NCI-H2081 treated with DMSO at 0.1 percent for 48 hours (cell line): ENCODE measurements at regions not wholly inside any gene's neighbourhood (a gene's known extent, or its start where the extent isn't known, plus 50 kb on each side); places are given as distances from the start of the nearest gene placed in this dataset.

Experiments used
- DNase-seq: peaks from one replicate; lab custom pipeline; 2025; lab: John Stamatoyannopoulos, UW

DNA sequence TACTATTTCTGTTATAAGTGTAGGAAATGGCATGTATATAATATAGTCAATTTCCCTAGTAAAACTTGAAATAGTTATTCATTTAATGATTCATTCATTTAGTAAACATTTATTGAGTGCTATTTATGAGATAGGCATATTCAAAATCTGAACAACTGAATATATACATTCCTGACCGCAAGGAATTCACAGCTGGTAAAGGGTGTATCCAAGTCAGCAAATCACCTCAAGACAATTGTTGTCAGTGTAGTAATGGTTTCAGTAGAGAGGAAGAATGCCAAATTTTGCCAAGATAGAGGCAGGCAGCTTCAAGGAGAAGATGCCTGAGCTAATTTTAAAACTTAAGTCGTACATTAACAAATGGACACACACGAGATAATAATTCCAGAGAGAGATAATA is 89.8 kb upstream of the CHST9 start:
- no peak for DNase-seq

DNA sequence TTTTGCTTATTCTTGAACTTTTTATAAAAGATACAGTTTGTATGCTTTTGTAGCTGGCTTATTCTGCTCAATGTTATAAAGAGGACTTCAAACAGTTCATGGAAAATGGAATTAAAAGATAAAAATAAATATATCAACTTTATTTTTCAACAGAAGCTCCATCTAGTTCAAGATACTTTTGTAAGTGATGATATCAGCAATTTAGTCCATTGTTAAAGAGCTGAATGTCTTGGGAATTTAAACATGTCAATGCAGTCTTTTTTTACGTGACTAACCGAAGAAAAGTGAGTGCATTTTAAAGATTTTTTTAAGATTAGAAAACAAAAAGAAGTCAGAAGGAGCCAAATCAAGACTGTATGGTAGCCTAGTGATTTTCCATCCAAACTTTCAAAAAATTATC is 85.4 kb upstream of the CHST9 start:
- no peak for DNase-seq

DNA sequence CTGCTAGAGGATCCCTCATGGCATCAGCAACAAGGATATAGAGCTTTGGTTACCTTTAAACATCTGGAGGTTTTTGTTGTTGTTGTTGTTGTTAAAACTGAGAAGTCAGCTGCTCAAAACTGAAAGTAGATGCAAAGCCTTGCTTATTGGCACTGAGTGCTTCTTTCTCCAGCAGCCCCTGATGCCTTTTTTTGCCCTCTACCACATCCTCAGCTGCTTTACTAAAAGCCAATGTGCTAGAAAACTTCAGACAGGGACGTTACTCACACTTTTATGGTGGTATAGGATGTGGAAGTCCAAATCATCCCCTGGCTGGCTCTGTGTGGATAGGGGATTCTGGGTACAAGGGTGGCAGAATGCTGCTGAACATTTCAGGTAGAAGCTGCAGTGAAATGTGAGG is 78.3 kb upstream of the CHST9 start:
- DNase-seq: no peak

- no peak for DNase-seq
These were observed 76.9 kb upstream of the CHST9 start for GRCh38 chr18:27261769-27262549.

DNA sequence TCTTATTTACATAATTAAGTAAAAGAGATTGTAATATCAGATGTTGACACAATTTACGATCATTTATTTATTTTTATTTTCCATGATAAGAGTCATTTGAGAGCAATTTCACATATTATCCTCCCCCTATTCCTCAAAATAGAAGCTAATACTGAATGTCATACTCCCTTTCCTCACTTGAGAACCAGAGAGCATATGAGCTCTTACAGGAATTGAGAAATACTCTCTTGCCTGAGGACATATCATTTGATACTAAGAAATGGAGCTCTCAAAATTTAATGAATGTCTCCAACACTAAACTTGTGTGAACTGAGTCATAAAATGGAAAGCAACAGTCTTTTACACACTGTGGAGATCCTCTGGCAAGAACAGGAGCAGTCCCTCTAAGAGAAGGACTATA is 68.5 kb upstream of the CHST9 start:
- no peak for DNase-seq

- DNase-seq: no peak
These were observed 65.4 kb upstream of the CHST9 start for GRCh38 chr18:27250471-27250870.

GRCh38 chr18:27249933-27250332 is 64.8 kb upstream of the CHST9 start:
- no peak for DNase-seq

DNA sequence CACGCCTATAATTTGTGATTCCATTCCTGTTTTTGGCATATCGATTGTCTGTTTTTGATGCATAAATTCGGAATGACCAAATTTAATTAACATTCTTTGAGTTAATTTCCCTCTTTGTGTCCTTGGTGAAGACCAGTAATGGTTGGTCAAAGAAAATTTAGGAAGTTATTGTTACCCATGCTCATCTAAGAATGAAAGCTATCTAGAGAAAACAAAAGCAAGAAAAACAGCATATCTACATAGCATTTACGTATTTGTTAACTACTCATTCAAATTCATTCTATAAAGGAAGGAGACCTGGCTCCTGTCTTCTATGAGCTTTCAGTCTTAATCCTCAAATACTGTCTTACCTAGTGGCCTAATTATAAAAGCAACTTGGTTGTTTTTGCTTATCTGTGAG is 59.2 kb upstream of the CHST9 start:
- no peak for DNase-seq

GRCh38 chr18:27242392-27243047 is 57.4 kb upstream of the CHST9 start:
- no peak for DNase-seq

GRCh38 chr18:27240383-27240782 is 55.3 kb upstream of the CHST9 start:
- DNase-seq: no peak

GRCh38 chr18:27239669-27240068 is 54.6 kb upstream of the CHST9 start:
- DNase-seq: no peak

GRCh38 chr18:27235218-27235870 is 50.2 kb upstream of the CHST9 start:
- DNase-seq: no peak
